Endothelial cell (in vitro differentiated cells): ENCODE measurements at regions not wholly inside any gene's neighbourhood (a gene's known extent, or its start where the extent isn't known, plus 50 kb on each side); places are given as distances from the start of the nearest gene placed in this dataset.

Experiments used
- DNase-seq: peaks from one replicate; pipeline ENCODE4 v3.0.0; 2021; ENCODE audit warnings: low spot score
- H3K27ac Mint-ChIP-seq: one replicate; pipeline ENCODE4 v1.8.0; 2021; ENCODE audit warnings: mixed read lengths, inconsistent platforms; ENCODE audit not compliant: unreplicated experiment
- H3K27me3 Mint-ChIP-seq: one replicate; pipeline ENCODE4 v1.8.0; 2021; ENCODE audit warnings: mild to moderate bottlenecking, moderate library complexity, mixed read lengths, inconsistent platforms; ENCODE audit not compliant: unreplicated experiment
- H3K36me3 Mint-ChIP-seq: one replicate; pipeline ENCODE4 v1.8.0; 2021; ENCODE audit warnings: mild to moderate bottlenecking, low read depth, mixed read lengths, inconsistent platforms; ENCODE audit not compliant: unreplicated experiment
- H3K4me1 Mint-ChIP-seq: one replicate; pipeline ENCODE4 v1.8.0; 2021; ENCODE audit warnings: mild to moderate bottlenecking, mixed read lengths, inconsistent platforms; ENCODE audit not compliant: unreplicated experiment
- H3K4me3 Mint-ChIP-seq: one replicate; pipeline ENCODE4 v1.8.0; 2021; ENCODE audit warnings: mild to moderate bottlenecking, mixed read lengths, inconsistent platforms; ENCODE audit not compliant: unreplicated experiment
- H3K9me3 Mint-ChIP-seq: one replicate; pipeline ENCODE4 v1.8.0; 2021; ENCODE audit warnings: mixed read lengths, inconsistent platforms; ENCODE audit not compliant: unreplicated experiment
- CTCF ChIP-seq: fragments of 200-600 bp; sonication (generic); IDR thresholded peaks from one replicate; pipeline ENCODE4 v1.5.0; 2021; ENCODE audit warnings: antibody characterized with exemption; ENCODE audit not compliant: unreplicated experiment

DNA sequence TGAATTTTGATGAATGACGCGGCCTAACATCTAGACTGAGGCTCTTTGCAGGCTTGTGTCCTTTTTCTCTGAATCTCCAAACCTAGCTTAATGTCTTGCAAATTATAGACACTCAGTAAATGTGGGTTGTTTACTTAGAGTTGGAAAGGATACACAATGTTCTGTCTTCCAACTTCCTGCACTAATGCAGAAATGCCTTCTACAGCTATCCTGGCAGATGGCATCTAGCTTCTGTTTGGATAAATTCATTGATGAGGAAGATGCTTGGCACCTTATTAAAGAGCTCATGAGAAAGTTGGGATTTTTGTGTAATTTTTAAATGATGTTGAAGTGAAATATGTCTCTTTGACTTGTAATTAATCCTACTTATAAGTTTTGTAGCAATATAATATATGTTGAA is 1822.2 kb downstream of the MAT2B start:
- Mint-ChIP-seq H3K27ac (no peak overlapping the region), H3K27me3 (no peaks in the 10 kb centered on the region), H3K9me3 (no peaks in the 10 kb centered on the region), H3K4me1 (no peaks in the 10 kb centered on the region), H3K4me3 (no peak overlapping the region), H3K36me3 (no peaks in the 10 kb centered on the region)
- no peak for TF ChIP-seq CTCF
- no peak for DNase-seq

DNA sequence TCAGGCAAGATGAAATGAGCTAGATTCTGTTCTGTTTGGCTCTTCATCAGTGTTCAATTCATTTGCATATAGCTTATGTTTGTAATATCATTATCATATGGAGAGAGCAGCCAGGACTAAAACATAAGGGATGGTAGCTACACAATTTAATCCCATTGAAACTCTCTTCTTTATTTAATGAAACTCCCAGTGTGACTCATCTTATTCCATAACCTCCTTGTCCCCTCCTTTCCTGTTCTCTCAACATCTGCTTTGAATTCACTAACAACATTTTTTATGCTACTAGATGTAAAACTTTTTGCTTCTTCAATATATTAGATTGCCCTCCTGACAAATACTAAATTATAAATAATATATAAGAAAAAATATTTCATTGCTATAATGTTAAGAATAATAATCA is 1823.4 kb downstream of the MAT2B start:
- Mint-ChIP-seq H3K4me3 (no peak overlapping the region), H3K9me3 (no peaks in the 10 kb centered on the region), H3K36me3 (no peaks in the 10 kb centered on the region), H3K27ac (no peak overlapping the region), H3K4me1 (no peaks in the 10 kb centered on the region), H3K27me3 (no peaks in the 10 kb centered on the region)
- DNase-seq: no peak
- no peak for TF ChIP-seq CTCF

GRCh38 chr5:165333623-165334022 is 1828.2 kb downstream of the MAT2B start:
- DNase-seq: no peak
- no peaks in the 10 kb centered on the region for H3K27me3 Mint-ChIP-seq

GRCh38 chr5:165334201-165334600 is 1828.8 kb downstream of the MAT2B start:
- H3K27me3 Mint-ChIP-seq: no peaks in the 10 kb centered on the region
- H3K36me3 Mint-ChIP-seq: no peaks in the 10 kb centered on the region
- TF ChIP-seq CTCF: no peak

More at GRCh38 chr5:165333623-165334022, 1828.2 kb downstream of the MAT2B start:
- H3K4me3 Mint-ChIP-seq: no peak overlapping the region
- H3K9me3 Mint-ChIP-seq: no peaks in the 10 kb centered on the region
- H3K27ac Mint-ChIP-seq: no peak overlapping the region
- H3K4me1 Mint-ChIP-seq: no peaks in the 10 kb centered on the region
- no peak for TF ChIP-seq CTCF
- H3K36me3 Mint-ChIP-seq: no peaks in the 10 kb centered on the region

GRCh38 chr5:165349735-165350134 is 1844.3 kb downstream of the MAT2B start:
- Mint-ChIP-seq H3K4me3 (no peak overlapping the region), H3K27ac (no peak overlapping the region), H3K9me3 (no peaks in the 10 kb centered on the region), H3K4me1 (no peaks in the 10 kb centered on the region), H3K27me3 (no peaks in the 10 kb centered on the region), H3K36me3 (no peaks in the 10 kb centered on the region)
- no peak for TF ChIP-seq CTCF
- DNase-seq: no peak

More at GRCh38 chr5:165334201-165334600, 1828.8 kb downstream of the MAT2B start:
- DNase-seq: no peak
- Mint-ChIP-seq H3K4me3 (no peak overlapping the region), H3K27ac (no peak overlapping the region), H3K4me1 (no peaks in the 10 kb centered on the region), H3K9me3 (no peaks in the 10 kb centered on the region)
